Nephron (organoid): ENCODE measurements at regions not wholly inside any gene's neighbourhood (a gene's known extent, or its start where the extent isn't known, plus 50 kb on each side); places are given as distances from the start of the nearest gene placed in this dataset.

Source experiments
- H3K27ac Mint-ChIP-seq, 3 experiments: 2 replicates each; pipeline ENCODE4 v1.8.0; 2020; ENCODE audit warnings: mixed read lengths in 3 of 3, mild to moderate bottlenecking in 2 of 3, moderate library complexity in 1 of 3
- H3K27me3 Mint-ChIP-seq: 2 replicates; pipeline ENCODE4 v1.8.0; 2021; ENCODE audit warnings: low read depth, mild to moderate bottlenecking, moderate library complexity, mixed read lengths
- H3K36me3 Mint-ChIP-seq: 2 replicates; pipeline ENCODE4 v1.8.0; 2020; ENCODE audit warnings: low read depth, mixed read lengths
- H3K4me1 Mint-ChIP-seq: 2 replicates; pipeline ENCODE4 v1.8.0; 2020; ENCODE audit warnings: mixed read lengths
- H3K4me3 Mint-ChIP-seq, 3 experiments: 2 replicates each; pipeline ENCODE4 v1.8.0; 2020; ENCODE audit warnings: mild to moderate bottlenecking in 3 of 3, mixed read lengths in 3 of 3, moderate library complexity in 2 of 3
- H3K9me3 Mint-ChIP-seq: 2 replicates; pipeline ENCODE4 v1.8.0; 2020; ENCODE audit warnings: mixed read lengths
- TF ChIP-seq, protein P1 (sequence below), 3 experiments: fragments of 200-600 bp; sonication (generic); IDR thresholded peaks; one replicate each; pipeline ENCODE4 v1.5.0; 2021; ENCODE audit warnings: antibody characterized with exemption in 3 of 3; ENCODE audit not compliant: unreplicated experiment in 3 of 3

DNA sequence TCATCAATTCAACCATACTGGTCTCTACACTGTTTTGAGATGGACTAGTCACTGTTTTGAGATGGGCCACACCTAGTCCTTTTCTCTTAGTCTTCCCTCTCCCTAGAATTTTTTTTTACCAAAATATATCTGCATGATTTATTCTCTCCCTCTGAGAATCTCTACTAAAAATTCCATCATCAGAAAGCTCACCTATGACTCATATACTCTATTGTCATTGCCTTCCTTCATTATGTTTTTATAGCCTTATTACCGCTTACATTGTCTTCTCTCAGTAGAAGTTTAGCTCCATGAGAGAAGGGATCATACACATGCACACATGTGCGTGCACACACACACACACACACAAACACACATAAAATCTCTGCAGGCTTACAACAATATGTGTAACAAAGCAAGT, 303.6 kb downstream of the PCDH10 start:
- Mint-ChIP-seq H3K27me3 (no peaks in the 10 kb centered on the region), H3K4me1 (no peaks in the 10 kb centered on the region), H3K27ac (no peak overlapping the region), H3K4me3 (no peak overlapping the region), H3K9me3 (no peaks in the 10 kb centered on the region), H3K36me3 (no peaks in the 10 kb centered on the region)
- TF ChIP-seq, protein P1, sequence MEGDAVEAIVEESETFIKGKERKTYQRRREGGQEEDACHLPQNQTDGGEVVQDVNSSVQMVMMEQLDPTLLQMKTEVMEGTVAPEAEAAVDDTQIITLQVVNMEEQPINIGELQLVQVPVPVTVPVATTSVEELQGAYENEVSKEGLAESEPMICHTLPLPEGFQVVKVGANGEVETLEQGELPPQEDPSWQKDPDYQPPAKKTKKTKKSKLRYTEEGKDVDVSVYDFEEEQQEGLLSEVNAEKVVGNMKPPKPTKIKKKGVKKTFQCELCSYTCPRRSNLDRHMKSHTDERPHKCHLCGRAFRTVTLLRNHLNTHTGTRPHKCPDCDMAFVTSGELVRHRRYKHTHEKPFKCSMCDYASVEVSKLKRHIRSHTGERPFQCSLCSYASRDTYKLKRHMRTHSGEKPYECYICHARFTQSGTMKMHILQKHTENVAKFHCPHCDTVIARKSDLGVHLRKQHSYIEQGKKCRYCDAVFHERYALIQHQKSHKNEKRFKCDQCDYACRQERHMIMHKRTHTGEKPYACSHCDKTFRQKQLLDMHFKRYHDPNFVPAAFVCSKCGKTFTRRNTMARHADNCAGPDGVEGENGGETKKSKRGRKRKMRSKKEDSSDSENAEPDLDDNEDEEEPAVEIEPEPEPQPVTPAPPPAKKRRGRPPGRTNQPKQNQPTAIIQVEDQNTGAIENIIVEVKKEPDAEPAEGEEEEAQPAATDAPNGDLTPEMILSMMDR (IDR thresholded peaks at IDR 0.05; ENCODE audit: unreplicated experiment in 3 of 3), result no peak

DNA sequence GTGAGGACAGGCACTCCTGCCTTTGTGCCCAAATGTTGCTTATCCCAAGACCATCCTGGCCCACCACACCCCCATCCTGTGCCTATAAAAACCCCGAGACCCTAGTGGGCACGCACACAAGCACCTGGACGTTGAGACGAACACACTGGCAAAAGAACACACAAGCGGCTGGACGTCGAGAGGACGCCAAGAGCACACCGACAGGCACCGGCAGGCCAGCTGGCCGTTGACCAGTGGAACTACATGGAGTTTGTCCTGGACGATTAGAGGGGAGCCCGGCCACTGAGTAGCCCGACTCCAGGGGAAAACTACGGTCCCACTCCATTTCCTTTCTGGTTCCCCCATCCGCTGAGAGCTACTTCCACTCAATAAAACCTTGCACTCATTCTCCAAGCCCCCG, 301.7 kb downstream of the PCDH10 start:
- no peak overlapping the region for H3K4me3 Mint-ChIP-seq
- TF ChIP-seq, protein P1 (IDR thresholded peaks at IDR 0.05; ENCODE audit: unreplicated experiment in 3 of 3), result no peak

DNA sequence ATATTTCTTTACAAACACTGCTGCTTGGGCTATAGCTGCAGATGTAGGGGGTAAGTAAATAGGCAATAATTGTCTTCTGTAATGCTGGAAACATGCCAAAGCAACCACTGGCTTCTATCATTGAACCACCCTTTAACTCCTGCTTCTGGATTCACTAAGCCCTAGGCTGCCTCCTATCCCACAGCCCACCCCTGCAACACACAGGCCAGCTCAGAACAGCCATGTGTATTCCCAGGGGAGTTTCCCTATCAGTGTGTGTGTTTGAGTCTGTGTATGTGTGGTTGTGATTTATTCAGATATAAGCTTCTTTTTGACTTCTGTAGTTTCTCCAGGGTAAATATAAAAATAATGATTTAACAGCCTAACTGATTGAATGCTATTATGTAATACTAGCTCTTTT, 291.3 kb downstream of the PCDH10 start:
- Mint-ChIP-seq H3K27me3 (no peaks in the 10 kb centered on the region), H3K36me3 (no peaks in the 10 kb centered on the region), H3K9me3 (no peaks in the 10 kb centered on the region), H3K27ac (peak overlapping the region in 1 of 3 experiments; percentile 50), H3K4me1 (no peaks in the 10 kb centered on the region), H3K4me3 (no peak overlapping the region)
- TF ChIP-seq, protein P1 (IDR thresholded peaks at IDR 0.05; ENCODE audit: unreplicated experiment in 3 of 3), result no peak

More for the DNA sequence above, 301.7 kb downstream of the PCDH10 start:
- Mint-ChIP-seq H3K36me3 (no peaks in the 10 kb centered on the region), H3K4me1 (no peaks in the 10 kb centered on the region), H3K27me3 (no peaks in the 10 kb centered on the region), H3K27ac (no peak overlapping the region), H3K9me3 (no peaks in the 10 kb centered on the region)

DNA sequence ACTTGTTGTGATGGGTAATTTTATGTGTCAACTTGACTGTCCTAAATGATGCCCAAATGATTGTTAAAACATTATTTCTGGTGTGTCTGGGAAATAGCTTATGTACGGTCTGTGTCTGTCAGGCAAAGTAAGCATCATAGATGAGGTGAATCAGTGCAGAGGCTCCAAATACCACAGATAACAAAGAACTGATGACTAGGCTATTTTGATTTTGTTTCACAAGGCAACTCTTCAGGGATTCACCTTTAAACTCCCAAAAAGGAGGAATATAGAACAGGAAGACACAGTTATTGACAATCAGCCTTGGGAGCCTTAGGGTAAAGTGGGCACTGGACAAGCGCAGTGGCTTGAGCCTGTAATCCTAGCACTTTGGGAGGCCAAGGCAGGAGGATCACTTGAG, 290.7 kb downstream of the PCDH10 start:
- Mint-ChIP-seq H3K27ac (no peak overlapping the region), H3K4me3 (no peak overlapping the region), H3K4me1 (no peaks in the 10 kb centered on the region), H3K36me3 (no peaks in the 10 kb centered on the region), H3K9me3 (no peaks in the 10 kb centered on the region), H3K27me3 (no peaks in the 10 kb centered on the region)
- TF ChIP-seq, protein P1 (IDR thresholded peaks at IDR 0.05; ENCODE audit: unreplicated experiment in 3 of 3), result no peak

DNA sequence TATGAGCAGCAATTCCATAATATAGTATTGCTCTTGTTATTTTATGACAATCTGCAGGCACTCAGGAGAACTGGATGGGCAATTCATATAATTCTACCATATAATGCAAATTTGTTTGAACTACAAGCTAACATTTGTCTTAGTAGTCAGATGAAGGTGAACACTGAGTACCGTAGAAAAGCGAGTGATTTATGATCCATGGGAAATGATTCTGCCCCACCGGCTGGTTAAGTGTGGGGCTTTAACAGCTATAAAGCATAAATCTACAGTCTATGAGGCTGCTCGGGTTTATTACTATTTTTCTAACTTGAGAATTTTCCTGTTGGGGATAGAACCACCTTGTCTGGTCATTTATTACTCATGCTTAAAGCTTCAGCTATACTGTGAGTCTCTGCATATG, 275.5 kb downstream of the PCDH10 start:
- Mint-ChIP-seq H3K4me1 (peaks cover 5% of the 10 kb centered on the region), H3K4me3 (no peak overlapping the region), H3K27me3 (peaks cover 4% of the 10 kb centered on the region), H3K9me3 (no peaks in the 10 kb centered on the region), H3K27ac (no peak overlapping the region), H3K36me3 (no peaks in the 10 kb centered on the region)
- TF ChIP-seq, protein P1 (IDR thresholded peaks at IDR 0.05; ENCODE audit: unreplicated experiment in 3 of 3), result no peak

DNA sequence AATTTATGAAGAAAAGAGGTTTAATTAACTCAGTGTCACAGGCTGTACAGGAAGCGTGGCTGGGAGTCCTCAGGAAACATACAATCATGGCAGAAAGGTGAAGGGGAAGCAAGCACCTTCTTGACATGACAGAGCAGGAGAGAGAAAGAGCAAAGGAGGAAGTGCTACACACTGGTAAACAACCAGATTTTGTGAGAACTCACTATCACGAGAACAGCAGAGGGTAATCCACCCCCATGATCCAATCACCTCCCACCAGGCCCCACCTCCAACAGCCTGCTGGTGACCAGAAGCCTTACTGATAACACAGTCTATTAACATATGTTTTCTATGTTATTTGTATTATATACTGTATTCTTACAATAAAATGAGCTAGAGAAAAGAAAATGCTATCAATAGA, 254.8 kb downstream of the PCDH10 start:
- Mint-ChIP-seq H3K27ac (no peak overlapping the region), H3K4me1 (no peaks in the 10 kb centered on the region), H3K4me3 (no peak overlapping the region), H3K9me3 (peaks cover 2% of the 10 kb centered on the region), H3K27me3 (no peaks in the 10 kb centered on the region), H3K36me3 (no peaks in the 10 kb centered on the region)
- TF ChIP-seq, protein P1 (IDR thresholded peaks at IDR 0.05; ENCODE audit: unreplicated experiment in 3 of 3), result no peak
